ENCODE measurements at regions not wholly inside any gene's neighbourhood (a gene's known extent, or its start where the extent isn't known, plus 50 kb on each side); places are given as distances from the start of the nearest gene placed in this dataset.

DNA sequence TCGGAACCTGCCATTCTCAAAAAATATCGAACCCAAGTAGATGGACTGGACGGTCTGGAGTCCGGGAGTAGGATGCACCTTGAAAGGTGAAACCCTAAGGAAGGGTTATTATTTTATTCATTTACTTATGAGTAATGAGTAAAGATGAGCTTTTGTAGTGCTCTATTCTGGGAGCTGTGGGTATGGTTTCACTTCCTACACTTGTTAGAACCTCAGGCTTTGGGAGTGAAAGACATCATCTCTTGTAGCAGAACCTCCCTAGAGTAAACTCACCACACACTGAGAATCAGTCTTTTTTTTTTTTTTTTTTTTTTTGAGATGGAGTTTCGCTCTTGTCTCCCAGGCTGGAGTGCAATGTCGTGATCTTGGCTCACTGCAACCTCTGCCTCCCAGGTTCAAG is 389.4 kb upstream of the AUTS2 start:
- TF ChIP-seq CTCF (IDR thresholded peaks at IDR 0.05; ENCODE audit: low read depth, low read length, poor library complexity, severe bottlenecking) (no peak), EZH2phosphoT487 (IDR thresholded peaks at IDR 0.05; ENCODE audit: borderline replicate concordance, low read length) (no peak)

Data from DOHH2 (cell line).